Activated CD4-positive, CD25-positive, alpha-beta regulatory T cell treated with anti-CD3 and anti-CD28 coated beads, Interleukin-2, amount 50 U/mL, for 16 hours (primary cell): ENCODE measurements at regions not wholly inside any gene's neighbourhood (a gene's known extent, or its start where the extent isn't known, plus 50 kb on each side); places are given as distances from the start of the nearest gene placed in this dataset.
"Not testable (repeated sequence)": the region's sequence is repeated elsewhere in the genome, so short reads cannot be mapped to it uniquely, and the experiment has no call there.

Experiments used
- DNase-seq: peaks from one replicate; pipeline ENCODE4 v3.0.0-alpha.2; 2020; ENCODE audit warnings: low read depth, low spot score

- not testable (repeated sequence) for DNase-seq
These were observed 346.6 kb downstream of the KLF13 start for GRCh38 chr15:31673263-31673662.

DNA sequence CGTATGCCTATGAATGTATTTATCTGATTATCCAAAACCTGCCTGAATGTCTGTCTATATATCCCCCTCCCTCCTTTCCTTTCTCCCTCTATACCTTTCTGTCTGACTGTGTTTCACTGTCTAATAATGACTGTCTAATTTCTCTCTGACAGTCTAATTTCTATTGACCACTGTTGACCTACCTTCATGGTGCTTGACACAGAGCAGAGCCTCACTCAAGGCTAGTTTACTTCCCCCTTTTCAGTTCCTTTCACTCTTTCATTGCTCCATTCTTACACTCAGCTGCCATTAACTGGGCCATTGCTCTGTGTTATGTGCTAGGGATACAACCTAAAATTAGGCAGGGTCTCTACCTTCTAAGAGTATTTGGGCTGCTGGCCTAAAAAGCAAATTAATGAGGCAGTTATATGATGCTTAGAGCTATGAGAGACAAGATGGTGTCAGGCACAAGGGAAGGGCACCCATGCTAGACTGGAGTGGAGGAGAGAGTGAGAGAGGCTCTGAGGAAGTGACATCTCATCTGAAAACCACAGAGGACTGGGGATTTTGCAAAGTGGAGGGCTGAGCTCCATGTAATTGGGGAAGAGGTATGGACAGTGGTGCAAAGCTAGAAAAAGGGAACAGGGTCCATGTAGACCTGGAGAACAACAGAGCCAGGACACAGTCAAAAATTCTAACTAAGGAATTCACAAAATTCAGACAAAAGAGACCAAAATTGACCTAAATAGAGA is 348.6 kb upstream of the CHRNA7 start:
- not testable (repeated sequence) for DNase-seq

DNA sequence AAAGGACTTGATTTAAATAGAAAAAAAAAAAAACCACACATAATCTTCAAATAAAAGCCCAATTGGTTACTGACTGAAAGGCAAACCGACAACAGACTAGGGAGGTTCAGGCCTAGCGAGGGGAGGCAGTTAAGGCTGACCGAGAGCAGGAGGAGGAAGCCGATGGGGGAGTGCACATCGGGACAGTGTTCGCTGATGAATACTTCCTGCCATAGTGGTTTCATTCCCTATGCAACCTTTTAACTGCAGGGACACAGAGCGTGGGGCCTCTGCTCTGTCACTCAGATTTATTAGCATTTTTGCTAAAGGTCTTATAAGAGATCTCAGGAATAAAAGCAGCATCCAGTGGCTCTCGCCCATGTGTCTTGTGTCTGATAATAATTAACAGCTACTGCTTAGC is 343.2 kb upstream of the CHRNA7 start:
- not testable (repeated sequence) for DNase-seq

DNA sequence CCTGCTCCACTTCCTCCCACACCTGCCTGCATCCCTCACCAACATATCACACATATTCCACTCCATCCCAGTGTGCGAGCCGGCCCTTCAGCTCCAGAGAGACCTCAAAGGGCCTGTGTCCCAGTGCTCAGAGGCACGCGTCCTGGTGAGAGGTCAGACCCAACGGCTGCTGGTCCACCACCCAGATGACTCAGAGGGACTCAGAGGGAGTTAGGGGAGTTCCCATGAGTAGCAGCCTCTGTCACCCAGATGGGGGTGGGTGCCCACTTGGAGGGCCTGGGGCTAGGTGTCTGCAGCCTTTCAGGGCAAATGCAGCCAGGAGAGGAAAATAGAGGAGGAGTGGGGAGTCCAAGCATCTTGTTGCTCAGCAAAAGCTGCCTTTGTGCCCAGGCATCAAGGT is 333.8 kb upstream of the CHRNA7 start:
- not testable (repeated sequence) for DNase-seq

- not testable (repeated sequence) for DNase-seq
These were observed 325.1 kb upstream of the CHRNA7 start for GRCh38 chr15:31705076-31705678.

DNA sequence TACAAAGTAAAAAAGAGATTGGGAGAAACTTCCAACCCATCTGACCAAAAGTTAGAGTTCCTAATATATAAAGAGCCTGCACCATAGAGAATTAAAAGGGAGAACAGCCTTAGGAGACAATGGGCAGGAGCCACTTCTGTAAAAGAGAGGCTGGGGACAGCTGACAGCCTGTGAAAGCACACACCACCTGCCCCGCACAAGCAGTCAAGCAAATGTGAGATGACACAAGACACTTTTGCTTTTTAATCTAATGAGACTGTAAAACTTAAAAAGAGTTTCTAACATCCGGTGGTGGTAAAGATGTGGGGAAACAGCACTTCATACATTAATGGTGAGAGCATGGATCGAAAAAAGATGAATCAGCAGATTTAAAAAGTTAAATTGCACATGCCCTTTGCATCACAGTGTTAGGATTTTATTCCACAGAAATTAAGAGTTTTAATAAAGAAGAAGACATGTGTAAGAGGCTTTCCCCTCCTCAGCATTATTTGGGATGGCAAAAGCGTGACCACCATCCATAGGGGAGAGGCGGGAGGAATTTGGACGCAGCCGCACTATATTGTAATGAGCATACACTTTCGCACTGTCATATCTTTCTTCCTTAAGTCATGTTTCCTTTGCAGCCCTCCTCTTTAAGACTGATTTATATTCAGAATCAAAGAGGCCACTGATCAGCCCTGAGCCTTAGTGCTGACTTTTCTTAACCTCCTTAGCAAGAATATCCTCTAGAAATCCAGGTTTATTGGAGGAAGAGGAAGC is 322.2 kb upstream of the CHRNA7 start:
- DNase-seq, result not testable (repeated sequence)

DNA sequence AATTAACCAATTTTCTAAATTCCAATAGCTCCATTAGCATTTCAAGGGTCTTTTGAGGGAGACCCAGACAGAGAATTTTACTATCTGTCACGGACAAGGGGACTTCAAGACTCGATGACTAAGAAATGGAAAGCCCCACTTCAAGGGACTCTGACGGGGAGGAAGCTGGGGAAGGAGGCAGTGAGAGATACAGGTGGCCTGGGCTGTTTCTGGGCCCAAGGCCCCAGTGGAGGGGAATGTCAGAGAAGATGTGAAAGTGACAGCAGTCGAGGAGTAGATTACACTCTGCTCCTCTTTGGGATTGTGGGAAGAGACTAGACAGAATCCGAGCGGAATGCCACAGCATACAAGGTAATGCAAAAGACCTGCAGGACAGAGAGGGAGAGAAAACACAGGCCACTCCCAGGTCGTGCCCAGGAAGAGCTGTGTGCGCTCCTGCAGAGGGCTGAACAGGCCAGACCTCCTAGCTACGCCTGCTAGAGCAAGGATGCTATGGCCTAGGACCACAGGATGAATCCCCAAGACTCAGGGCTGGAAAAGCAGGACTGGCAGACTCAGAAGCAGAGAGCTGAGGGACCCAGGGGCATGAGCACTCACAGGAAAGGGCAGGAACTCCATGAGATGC is 321.5 kb upstream of the CHRNA7 start:
- DNase-seq, result not testable (repeated sequence)

DNA sequence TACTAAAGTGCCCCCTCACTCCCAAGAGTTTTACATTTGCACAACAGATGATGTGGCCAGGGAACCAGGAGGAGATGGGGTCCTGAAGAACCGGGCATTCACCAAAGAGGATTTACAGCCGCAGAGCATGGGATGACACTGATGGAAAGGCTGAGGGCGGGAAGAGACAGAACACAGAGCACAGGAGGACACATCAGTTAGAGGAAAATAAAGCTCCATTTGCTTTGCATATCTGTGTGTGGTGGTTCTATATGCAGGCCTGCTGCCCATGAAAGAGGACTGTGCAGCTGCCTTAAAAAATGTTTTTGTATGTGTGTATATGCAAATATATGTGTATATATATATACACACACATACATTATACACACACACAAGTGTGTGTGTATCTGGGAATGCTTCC is 320.8 kb upstream of the CHRNA7 start:
- DNase-seq, result not testable (repeated sequence)

- DNase-seq, result not testable (repeated sequence)
These were observed 319.5 kb upstream of the CHRNA7 start for GRCh38 chr15:31710806-31711205.

GRCh38 chr15:31715208-31715607 is 315.1 kb upstream of the CHRNA7 start:
- not testable (repeated sequence) for DNase-seq

DNA sequence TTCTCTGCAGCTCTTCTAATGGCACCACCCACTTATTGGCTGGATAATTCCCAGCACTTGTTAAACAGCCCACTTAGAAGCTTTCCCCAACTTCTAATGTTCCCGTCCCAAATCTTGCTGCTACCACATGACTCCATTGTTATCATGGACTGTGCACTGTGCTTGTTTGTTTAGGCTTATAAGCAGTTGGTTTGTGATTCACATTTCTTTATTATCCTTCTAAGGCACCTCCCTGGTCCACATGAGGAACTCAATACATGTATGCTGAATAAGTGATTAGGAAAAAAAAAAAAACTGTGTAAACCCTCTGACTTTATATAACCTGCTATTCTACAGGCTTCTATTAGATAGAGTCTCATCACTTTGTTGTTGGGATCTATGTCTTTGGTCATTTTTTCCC is 311.7 kb upstream of the CHRNA7 start:
- DNase-seq, result not testable (repeated sequence)

DNA sequence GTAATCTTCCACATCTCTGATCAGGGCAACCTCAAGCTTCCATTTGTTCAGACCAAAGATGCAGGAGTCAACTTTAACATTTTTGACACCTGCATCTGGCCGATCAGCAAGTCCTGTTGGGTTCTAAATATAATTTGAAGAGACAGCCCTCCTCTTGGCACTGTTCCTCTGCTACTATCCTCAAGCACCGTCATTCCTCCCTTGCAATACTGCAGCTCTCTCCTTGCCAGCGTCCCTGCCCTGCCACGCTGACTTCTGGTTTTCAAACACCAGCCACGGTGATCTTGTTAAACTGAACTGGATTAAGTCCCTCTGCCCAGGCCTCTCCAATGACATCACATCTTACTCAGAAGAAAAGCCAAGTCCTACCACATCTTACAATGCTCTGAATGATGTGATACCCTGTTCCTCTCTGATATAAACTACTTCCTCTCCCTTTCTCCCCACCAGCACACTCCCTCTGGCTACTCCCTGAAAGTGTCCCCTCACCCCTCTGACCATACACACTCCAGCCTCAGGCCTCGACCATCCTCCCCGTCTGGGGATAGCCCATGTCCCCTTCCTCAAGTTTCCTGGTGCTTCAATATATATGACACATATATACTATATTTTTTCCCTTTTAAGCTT is 310.8 kb upstream of the CHRNA7 start:
- DNase-seq, result not testable (repeated sequence)

DNA sequence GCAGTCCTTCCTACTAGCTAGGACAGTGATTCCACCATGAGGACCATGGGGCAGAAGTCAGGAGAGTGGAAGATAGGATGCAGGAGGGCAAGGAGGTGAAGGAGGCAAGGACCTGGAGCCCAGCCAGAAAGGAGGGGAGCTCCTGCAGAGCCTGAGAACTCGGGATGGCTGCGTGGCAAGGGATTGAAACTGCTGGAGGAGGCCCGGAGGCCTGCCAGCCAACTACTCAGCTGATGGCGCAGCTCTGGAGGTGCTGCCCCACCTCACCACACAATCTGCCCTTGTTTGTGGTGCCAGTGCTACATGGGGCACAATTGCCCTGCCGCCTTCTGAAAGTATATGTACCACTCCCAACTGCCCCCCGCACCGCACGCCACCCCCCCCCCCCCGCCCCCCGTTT is 307.3 kb upstream of the CHRNA7 start:
- not testable (repeated sequence) for DNase-seq

DNA sequence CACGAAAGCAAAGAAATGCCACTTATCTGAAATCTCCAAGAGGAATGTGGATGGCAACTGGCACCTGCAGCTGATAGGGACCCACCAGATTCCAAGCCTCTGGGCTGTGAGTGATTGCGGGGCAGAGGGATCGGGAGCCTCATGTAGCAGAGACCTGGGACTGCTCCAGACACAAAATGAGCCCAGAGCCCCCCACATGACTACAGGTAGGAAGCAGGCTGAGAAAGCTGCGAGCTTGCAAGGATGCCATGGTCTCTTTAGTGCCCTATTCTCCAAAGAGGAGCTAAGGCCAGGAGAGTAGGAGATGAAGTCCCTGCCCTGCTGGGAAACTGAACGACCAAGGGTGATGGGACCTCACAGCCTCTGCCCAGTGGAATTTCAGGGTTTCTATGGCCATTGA is 305.4 kb upstream of the CHRNA7 start:
- DNase-seq, result not testable (repeated sequence)

GRCh38 chr15:31725619-31726018 is 304.7 kb upstream of the CHRNA7 start:
- DNase-seq, result not testable (repeated sequence)

DNA sequence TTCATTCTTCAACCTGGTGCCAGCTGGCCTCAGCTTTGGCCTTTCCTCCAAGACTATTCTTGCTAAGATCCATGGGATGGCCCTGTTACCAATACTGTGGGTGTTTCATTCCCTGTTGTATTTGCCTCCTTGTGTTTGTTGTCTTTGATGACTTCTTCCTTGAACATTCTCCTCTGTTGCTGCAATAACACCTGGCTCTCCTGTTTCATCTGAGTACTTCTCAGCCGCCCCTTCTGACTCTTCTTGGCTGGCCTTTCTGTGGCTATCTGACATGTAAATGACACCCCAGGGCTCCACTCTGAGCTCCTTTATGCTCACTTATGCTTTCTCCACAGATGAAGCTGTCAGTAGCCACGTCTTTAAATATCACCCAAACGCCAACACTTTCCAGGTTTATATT is 302.7 kb upstream of the CHRNA7 start:
- DNase-seq, result no peak

- DNase-seq, result no peak
These were observed 297.6 kb upstream of the CHRNA7 start for GRCh38 chr15:31732726-31733125.

DNA sequence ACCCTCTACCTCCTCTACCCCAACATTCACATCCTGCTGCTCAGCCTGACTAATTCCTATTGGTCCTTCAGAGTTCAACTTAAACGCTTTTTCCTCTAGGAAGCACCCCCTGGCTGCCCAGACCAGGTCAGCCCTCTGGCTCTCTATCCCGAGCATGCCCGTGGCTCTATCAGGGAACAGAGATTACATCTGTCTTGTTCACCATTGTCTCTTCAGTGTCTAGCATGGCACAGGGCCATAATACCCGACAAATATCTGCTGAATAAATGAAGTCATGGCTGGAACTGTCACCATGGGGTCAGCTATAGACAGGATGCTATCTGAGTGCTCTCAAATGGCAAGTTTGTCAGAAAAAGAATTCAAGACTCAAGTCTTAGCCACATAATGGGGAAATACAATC is 296.9 kb upstream of the CHRNA7 start:
- no peak for DNase-seq

- no peak for DNase-seq
These were observed 290.1 kb upstream of the CHRNA7 start for GRCh38 chr15:31740203-31740602.

- no peak for DNase-seq
These were observed 284.5 kb upstream of the CHRNA7 start for GRCh38 chr15:31745841-31746240.

DNA sequence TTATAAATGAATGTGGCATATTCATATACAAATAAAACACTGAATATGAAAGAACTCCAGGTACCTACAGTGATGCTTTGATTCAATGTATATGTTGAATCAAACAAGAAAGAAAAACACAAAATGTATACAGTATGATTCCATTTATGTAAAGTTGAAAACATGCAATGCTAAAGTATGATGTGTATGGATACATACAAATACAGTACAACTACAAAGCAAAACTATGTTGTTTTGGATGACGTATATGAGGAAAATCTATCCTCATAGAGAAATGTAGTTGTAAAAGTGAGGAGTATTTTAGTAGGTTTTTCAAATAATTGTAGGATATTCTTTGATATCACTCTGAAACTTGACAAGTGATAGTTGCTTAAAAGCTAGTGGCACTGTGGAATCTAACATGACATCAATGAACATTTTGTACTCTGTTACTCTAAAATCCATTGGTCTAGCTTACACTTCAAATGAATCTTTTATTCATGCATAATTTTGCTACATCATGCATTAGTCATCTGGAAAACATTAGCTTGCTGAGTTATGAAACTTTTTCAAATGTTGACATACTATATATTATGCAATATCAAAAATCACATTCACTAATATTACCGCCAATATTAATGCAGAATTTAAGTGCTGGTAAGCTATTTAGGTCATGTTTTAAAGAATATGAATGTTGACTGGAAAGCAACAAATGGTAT is 278.1 kb upstream of the CHRNA7 start:
- no peak for DNase-seq
